ENCODE measurements at regions not wholly inside any gene's neighbourhood (a gene's known extent, or its start where the extent isn't known, plus 50 kb on each side); places are given as distances from the start of the nearest gene placed in this dataset.

DNA sequence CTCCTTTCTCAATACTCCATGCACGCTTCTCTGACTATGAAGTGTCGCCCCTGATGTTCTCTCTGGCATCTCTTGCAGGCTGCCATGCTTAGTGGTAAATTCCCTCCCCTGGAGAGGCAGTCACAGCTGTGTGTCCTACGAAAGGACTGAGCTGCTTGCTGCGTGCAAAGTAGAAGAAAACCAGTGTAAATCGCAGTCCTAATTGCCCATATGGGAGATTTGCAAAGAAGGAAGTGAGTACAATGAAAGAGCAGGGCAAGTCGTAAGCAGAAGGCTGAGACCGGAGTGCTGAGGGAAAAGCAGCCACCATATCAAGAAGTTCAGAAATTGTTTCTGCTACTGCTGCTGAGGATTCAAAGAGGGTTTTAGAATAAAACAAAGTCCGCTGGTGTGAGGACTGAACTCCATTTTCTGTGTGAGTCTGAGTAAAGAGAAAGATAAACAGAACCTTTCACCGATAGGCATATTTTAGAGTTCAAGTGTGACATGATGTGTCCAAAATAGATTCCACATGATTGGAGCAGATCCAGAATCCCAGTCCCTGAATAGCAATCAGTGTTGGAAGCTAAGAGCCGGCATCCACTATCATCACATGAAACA, 507.8 kb upstream of the MPDZ start:
- no peaks in the 10 kb centered on the region for H3K9me3 ChIP-seq (ENCODE audit: low read depth, low read length)
- DNase-seq (ENCODE audit: low read depth, low spot score), result no peak
- no peak overlapping the region for H3K27ac ChIP-seq
- no peaks in the 10 kb centered on the region for H3K36me3 ChIP-seq (ENCODE audit: insufficient read depth, low read length)
- H3K9ac ChIP-seq (ENCODE audit: insufficient read length), result peak overlapping the region; percentile 43
- no peak for TF ChIP-seq FOXP2 (optimal IDR thresholded peaks at IDR 0.05; ENCODE audit: control extremely low read depth, extremely low read length, insufficient read depth)
- TF ChIP-seq POLR2AphosphoS5 (IDR thresholded peaks at IDR 0.05; ENCODE audit: borderline replicate concordance, low read depth, low read length), result no peak
- TF ChIP-seq EZH2 (IDR thresholded peaks at IDR 0.05), result no peak
- H3K4me3 ChIP-seq, result peak overlapping the region; percentile 21; the same call in 1 of the 2 replicates

DNA sequence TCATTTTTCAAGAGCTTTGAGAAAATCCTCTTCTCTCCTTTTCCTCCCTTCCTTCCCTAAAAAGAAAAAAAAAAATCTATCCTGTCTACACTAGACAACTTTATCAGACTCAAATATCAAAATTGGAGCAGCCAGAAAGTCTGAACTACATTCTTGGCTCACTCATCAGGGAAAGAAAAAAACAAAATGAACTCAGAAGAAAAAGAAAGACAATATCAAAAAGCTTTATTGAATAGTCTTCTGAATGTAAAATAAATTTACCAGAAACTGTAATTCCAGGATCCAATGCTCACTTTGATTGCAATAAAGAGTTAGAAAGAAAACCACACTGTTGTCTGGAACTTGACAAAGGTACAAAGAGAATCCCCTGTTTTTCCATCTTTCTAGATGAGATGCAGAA, 507.2 kb upstream of the MPDZ start:
- Histone ChIP-seq H3K36me3 (ENCODE audit: insufficient read depth, low read length) (no peaks in the 10 kb centered on the region), H3K4me3 (no peak overlapping the region), H3K27ac (no peak overlapping the region), H3K9me3 (ENCODE audit: low read depth, low read length) (no peaks in the 10 kb centered on the region), H3K9ac (ENCODE audit: insufficient read length) (no peak overlapping the region)
- TF ChIP-seq FOXP2 (optimal IDR thresholded peaks at IDR 0.05; ENCODE audit: control extremely low read depth, extremely low read length, insufficient read depth), result no peak
- no peak for TF ChIP-seq EZH2 (IDR thresholded peaks at IDR 0.05)
- TF ChIP-seq POLR2AphosphoS5 (IDR thresholded peaks at IDR 0.05; ENCODE audit: borderline replicate concordance, low read depth, low read length), result no peak
- no peak for DNase-seq (ENCODE audit: low read depth, low spot score)

DNA sequence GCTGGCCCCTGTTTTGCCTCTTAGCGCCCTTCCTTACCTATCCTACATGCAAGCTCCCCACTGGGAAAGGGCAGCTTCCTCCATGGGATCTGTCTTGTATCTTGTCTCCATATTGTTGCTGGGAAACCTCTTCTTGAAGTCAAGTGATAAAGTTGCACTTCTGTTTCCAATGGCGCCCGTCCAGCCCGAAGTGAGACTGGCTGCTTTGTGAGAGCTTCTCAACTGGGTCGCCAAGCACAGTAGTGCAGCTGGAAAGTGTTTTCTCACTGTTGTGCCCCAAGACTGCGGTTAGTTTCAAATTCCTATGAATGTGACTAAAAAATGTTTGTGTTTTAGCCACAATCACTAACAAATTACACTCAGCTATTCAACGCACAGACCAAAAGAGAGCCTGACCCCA, 506.6 kb upstream of the MPDZ start:
- Histone ChIP-seq H3K9ac (ENCODE audit: insufficient read length) (no peak overlapping the region), H3K4me3 (no peak overlapping the region), H3K36me3 (ENCODE audit: insufficient read depth, low read length) (no peaks in the 10 kb centered on the region), H3K27ac (no peak overlapping the region), H3K9me3 (ENCODE audit: low read depth, low read length) (no peaks in the 10 kb centered on the region)
- no peak for TF ChIP-seq FOXP2 (optimal IDR thresholded peaks at IDR 0.05; ENCODE audit: control extremely low read depth, extremely low read length, insufficient read depth)
- TF ChIP-seq EZH2 (IDR thresholded peaks at IDR 0.05), result no peak
- no peak for TF ChIP-seq POLR2AphosphoS5 (IDR thresholded peaks at IDR 0.05; ENCODE audit: borderline replicate concordance, low read depth, low read length)
- no peak for DNase-seq (ENCODE audit: low read depth, low spot score)

DNA sequence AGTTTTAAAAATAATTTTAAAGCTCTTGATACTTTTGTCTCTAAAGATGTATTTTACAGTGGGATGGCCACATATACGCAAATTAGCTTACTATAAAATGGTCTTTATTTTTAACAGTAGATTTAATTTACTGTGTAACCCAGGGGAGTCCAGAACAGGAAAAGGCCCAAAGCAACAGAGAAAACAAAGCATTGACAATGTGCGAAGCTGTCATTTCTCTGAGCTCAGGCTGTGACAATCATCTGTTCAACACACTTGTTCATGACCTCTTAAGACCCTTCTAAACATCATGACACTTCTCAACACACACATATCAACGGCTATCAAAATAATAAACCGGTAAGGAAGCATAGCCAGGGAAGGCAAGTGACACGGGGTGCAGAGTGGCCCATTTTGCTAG, 499.6 kb upstream of the MPDZ start:
- H3K4me3 ChIP-seq, result no peak overlapping the region
- TF ChIP-seq FOXP2 (optimal IDR thresholded peaks at IDR 0.05; ENCODE audit: control extremely low read depth, extremely low read length, insufficient read depth), result no peak
- TF ChIP-seq POLR2AphosphoS5 (IDR thresholded peaks at IDR 0.05; ENCODE audit: borderline replicate concordance, low read depth, low read length), result no peak
- no peak for TF ChIP-seq EZH2 (IDR thresholded peaks at IDR 0.05)

DNA sequence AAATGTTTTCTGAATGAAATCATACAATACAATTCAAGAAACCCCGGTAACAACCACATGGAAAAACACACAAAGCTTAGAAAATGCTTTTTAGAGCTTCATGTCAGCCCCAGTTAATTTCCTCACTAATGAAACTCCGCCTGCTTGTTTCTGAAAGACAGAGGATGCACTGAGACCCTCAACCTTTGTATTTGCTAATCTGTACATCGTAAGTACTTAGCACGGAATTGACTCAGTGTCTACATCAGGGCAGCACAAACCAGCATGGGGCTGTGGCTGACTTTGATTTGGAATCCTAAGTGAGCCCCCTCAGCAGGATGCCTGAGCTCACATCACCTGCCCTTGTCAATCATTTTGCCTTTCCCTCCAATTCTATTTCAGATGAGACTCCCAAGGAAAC, 499.1 kb upstream of the MPDZ start:
- Histone ChIP-seq H3K9me3 (ENCODE audit: low read depth, low read length) (no peaks in the 10 kb centered on the region), H3K27ac (no peak overlapping the region), H3K36me3 (ENCODE audit: insufficient read depth, low read length) (no peaks in the 10 kb centered on the region), H3K9ac (ENCODE audit: insufficient read length) (no peak overlapping the region), H3K4me3 (no peak overlapping the region)
- TF ChIP-seq EZH2 (IDR thresholded peaks at IDR 0.05) (no peak), POLR2AphosphoS5 (IDR thresholded peaks at IDR 0.05; ENCODE audit: borderline replicate concordance, low read depth, low read length) (no peak)
- DNase-seq (ENCODE audit: low read depth, low spot score), result no peak

More for the DNA sequence above, 499.6 kb upstream of the MPDZ start:
- H3K9me3 ChIP-seq (ENCODE audit: low read depth, low read length), result no peaks in the 10 kb centered on the region
- H3K27ac ChIP-seq, result no peak overlapping the region
- no peak for DNase-seq (ENCODE audit: low read depth, low spot score)
- no peaks in the 10 kb centered on the region for H3K36me3 ChIP-seq (ENCODE audit: insufficient read depth, low read length)
- no peak overlapping the region for H3K9ac ChIP-seq (ENCODE audit: insufficient read length)

DNA sequence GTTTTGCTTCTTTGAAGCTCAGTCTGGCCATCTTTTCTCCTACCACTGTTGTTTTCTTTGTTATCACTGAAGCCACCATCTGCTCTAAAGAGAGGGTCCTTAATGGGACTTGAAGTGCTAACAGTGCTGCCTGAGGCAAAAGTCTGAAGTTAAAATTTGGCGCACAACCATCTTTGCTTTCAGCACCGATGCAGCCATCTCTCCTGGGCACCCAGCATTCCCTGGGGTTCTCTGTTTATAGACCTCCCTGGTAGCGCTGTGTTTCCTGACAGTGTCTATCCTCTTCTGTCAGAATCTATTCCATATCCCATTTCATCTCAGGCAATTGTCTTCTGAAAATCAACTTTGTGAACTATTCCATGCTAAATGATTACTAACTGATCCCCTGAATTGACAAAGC, 491.5 kb upstream of the MPDZ start:
- no peaks in the 10 kb centered on the region for H3K9me3 ChIP-seq (ENCODE audit: low read depth, low read length)
- TF ChIP-seq POLR2AphosphoS5 (IDR thresholded peaks at IDR 0.05; ENCODE audit: borderline replicate concordance, low read depth, low read length), result no peak
- no peak for TF ChIP-seq FOXP2 (optimal IDR thresholded peaks at IDR 0.05; ENCODE audit: control extremely low read depth, extremely low read length, insufficient read depth)
- no peak for TF ChIP-seq EZH2 (IDR thresholded peaks at IDR 0.05)
- DNase-seq (ENCODE audit: low read depth, low spot score), result no peak
- H3K9ac ChIP-seq (ENCODE audit: insufficient read length), result no peak overlapping the region
- no peaks in the 10 kb centered on the region for H3K36me3 ChIP-seq (ENCODE audit: insufficient read depth, low read length)
- H3K4me3 ChIP-seq, result no peak overlapping the region
- no peak overlapping the region for H3K27ac ChIP-seq

DNA sequence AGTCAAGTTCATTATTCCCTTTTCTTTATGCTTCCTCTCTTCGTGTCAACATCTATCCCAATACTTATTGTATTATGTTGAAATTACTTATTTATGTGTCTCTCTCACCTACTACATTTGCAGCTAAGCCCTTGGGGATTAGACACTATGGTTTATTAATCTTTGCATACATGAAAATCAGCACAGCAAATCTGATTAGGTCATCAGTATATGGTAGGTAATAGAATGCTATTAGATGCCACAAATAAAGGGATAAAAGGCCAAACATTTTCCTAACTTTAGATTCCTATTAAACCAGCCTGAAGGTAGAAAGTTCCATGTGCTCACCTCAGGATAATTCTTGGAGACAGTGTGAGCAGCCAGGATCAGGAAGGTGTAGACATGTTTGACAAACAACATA, 490.1 kb upstream of the MPDZ start:
- Histone ChIP-seq H3K9me3 (ENCODE audit: low read depth, low read length) (no peaks in the 10 kb centered on the region), H3K27ac (no peak overlapping the region), H3K36me3 (ENCODE audit: insufficient read depth, low read length) (no peaks in the 10 kb centered on the region), H3K4me3 (no peak overlapping the region), H3K9ac (ENCODE audit: insufficient read length) (no peak overlapping the region)
- TF ChIP-seq FOXP2 (optimal IDR thresholded peaks at IDR 0.05; ENCODE audit: control extremely low read depth, extremely low read length, insufficient read depth), result no peak
- no peak for TF ChIP-seq EZH2 (IDR thresholded peaks at IDR 0.05)
- no peak for TF ChIP-seq POLR2AphosphoS5 (IDR thresholded peaks at IDR 0.05; ENCODE audit: borderline replicate concordance, low read depth, low read length)
- DNase-seq (ENCODE audit: low read depth, low spot score), result no peak

DNA sequence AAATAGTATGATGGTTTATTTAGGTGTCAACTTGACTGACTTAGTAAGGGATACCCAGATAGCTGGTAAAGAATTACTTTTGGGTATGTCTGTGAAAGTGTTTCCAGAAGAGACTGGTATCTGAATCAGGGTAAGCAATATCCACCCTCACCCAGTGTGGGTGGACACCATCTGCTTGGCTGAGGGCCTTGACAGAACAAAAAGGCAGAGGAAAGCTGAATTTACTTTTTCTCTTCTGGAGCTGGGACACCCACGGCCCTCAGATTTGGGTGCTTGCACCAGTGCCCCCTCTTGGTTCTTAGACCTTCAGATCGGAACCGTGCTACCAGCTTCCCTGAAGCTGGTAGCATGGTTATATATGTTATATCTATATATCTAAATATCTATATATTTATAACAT, 489.5 kb upstream of the MPDZ start:
- DNase-seq (ENCODE audit: low read depth, low spot score), result no peak
- H3K9ac ChIP-seq (ENCODE audit: insufficient read length), result no peak overlapping the region

DNA sequence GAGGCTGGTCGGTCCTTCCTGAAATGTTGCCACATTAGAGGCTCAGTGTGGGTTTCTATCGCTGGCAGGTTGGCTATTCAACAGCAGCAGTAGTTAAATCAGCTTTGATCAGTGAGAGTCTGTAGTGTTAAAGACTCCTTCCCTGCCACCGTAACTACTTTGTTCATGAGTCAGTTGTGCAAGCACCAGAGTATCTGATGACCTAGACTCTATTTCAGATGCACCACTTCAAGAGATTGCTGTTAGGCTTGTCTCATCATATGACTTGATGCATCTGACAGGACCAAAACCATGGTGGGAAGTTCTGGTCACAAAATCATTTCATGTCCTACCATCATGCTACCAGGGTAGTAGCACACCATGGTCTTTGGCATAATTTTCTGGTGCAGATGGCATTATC, 482.7 kb upstream of the MPDZ start:
- H3K9me3 ChIP-seq (ENCODE audit: low read depth, low read length), result no peaks in the 10 kb centered on the region
- no peaks in the 10 kb centered on the region for H3K36me3 ChIP-seq (ENCODE audit: insufficient read depth, low read length)
- H3K4me3 ChIP-seq, result no peak overlapping the region
- DNase-seq (ENCODE audit: low read depth, low spot score), result no peak
- TF ChIP-seq POLR2AphosphoS5 (IDR thresholded peaks at IDR 0.05; ENCODE audit: borderline replicate concordance, low read depth, low read length) (no peak), FOXP2 (optimal IDR thresholded peaks at IDR 0.05; ENCODE audit: control extremely low read depth, extremely low read length, insufficient read depth) (no peak), EZH2 (IDR thresholded peaks at IDR 0.05) (no peak)
- no peak overlapping the region for H3K27ac ChIP-seq
- H3K9ac ChIP-seq (ENCODE audit: insufficient read length), result no peak overlapping the region

More for the DNA sequence above, 489.5 kb upstream of the MPDZ start:
- Histone ChIP-seq H3K9me3 (ENCODE audit: low read depth, low read length) (no peaks in the 10 kb centered on the region), H3K36me3 (ENCODE audit: insufficient read depth, low read length) (no peaks in the 10 kb centered on the region), H3K27ac (no peak overlapping the region), H3K4me3 (no peak overlapping the region)
- TF ChIP-seq POLR2AphosphoS5 (IDR thresholded peaks at IDR 0.05; ENCODE audit: borderline replicate concordance, low read depth, low read length) (no peak), EZH2 (IDR thresholded peaks at IDR 0.05) (no peak)

Measured in SK-N-MC (cell line).